ENCODE measurements at regions not wholly inside any gene's neighbourhood (a gene's known extent, or its start where the extent isn't known, plus 50 kb on each side); places are given as distances from the start of the nearest gene placed in this dataset.
A peak's percentile ranks its signal among the peaks of the same experiment; 100 is the strongest.
"Not testable (repeated sequence)": the region's sequence is repeated elsewhere in the genome, so short reads cannot be mapped to it uniquely, and the experiment has no call there.

DNA sequence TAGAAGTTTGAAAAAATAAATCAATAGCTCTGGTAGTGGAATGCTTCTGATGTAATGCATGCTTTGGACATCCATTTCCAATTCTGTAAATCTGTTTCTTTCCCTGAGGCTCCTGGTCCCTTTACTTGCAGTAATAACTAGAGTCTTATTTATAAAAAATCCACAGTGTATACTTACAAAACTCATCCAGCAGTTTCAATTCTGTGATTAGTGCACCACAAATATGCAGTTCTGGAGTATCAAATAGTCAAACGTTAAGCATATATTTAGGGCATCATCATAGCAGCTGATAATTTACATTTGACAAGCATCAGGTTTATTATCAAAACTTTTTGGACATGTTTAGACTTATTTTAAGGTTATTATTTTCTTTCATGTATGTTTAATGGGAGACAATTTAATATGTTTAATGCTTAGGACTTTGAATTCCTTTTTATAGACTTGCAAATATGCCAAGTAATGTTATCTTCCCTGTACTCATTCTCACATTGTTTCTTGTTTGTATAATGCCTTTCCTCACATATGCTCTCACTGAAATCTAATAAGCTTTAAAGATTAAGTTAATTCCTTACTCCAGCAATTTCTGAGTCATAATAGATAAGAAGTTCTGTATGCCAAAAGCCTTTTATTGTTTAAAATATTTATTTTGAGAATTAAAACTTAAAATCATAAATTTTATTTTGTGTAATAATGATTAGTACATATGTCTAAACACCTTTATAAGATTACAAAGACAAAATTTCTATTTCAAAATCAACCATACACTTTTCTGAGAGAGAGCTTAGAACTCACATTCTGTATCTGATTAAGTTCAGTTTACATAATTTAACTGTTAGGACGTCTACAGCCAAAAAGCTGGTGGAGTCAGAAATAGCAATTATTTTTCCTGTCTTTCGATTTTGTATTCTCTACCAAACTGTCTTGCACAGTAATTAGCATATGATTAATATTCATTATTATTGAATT, 341.5 kb upstream of the TMEFF2 start:
- no peak for FAIRE-seq
- no peak for DNase-seq (ENCODE audit: low spot score in 2 of 2)

DNA sequence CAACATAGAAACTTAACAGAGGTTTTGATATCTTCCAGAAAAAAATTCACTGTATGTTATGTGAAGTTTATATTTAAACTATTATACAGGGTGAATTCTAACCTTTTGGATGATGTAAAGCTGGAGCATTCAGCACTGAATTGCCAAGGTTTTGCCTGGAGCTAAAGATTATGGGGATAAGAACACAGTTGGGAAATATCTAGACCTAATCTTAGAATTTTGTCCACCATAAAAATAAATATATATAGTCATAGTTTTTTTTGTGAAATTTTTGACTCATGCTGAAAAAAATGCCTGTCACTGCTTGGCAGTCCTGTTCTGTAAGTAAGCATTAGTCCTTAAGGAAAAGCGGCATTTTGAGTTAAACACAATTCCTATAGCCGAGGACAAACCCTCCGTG, 339.3 kb upstream of the TMEFF2 start:
- DNase-seq (ENCODE audit: low spot score in 2 of 2) (no peak), FAIRE-seq (no peak)

DNA sequence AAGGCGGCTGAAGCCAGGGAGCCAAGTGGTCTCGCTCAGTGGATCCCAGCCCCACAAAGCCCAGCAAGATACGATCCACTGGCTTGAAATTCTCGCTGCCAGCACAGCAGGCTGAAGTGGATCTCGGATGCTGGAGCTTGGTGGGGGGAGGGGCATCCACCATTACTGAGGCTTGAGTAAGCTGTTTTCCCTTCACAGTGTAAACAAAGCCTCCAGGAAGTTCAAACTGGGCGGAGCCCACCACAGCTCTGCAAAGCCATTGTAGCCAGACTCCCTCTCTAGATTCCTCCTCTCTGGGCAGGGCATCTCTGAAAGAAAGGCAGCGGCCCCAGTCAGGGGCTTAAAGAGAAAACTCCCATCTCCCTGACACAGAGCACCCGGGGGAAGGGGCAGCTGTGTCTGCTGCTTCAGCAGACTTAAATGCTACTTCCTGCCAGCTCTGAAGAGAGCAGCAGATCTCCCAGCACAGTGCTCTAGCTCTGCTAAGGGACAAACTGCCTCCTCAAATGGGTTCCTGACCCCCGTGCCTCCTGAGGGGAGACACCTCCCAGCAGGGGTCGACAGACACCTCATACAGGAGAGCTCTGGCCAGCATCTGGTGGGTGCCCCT, 330.0 kb upstream of the TMEFF2 start:
- not testable (repeated sequence) for FAIRE-seq; DNase-seq (ENCODE audit: low spot score in 2 of 2)

DNA sequence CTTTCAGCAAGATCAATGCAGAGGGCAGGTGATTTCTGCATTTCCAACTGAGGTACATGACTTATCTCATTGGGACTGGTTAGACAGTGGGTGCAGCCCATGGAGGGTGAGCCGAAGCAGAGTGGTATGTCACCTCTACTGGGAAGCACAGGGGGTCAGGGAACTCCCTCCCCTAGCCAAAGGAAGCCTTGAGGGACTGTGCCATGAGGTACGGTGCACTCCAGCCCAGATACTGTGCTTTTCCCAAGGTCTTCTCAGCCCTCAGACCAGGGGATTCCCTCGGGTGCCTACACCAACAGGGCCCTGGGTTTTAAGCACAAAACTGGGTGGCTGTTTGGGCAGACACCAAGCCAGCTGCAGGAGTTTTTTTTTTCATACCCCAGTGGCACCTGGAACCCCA, 329.5 kb upstream of the TMEFF2 start:
- FAIRE-seq; DNase-seq (ENCODE audit: low spot score in 2 of 2): not testable (repeated sequence)

DNA sequence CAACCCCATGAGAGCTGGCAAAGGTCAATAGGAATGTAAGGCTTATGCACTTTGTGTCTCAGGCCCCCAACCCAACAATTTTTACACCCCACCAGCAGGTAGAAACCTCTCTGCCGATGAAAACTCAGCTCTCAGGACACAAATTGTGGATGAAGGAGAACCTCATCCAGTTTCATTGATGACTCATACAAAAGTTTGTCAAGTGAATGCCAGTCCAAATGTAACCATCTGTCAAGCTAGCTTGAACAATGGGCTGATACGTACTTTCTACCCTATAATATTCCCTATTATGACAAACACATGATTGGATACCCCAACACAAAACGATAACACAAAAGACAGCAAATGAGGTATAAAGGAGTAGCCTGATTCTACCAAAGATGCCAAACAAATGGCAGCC, 321.2 kb upstream of the TMEFF2 start:
- DNase-seq (ENCODE audit: low spot score in 2 of 2) (no peak), FAIRE-seq (no peak)

DNA sequence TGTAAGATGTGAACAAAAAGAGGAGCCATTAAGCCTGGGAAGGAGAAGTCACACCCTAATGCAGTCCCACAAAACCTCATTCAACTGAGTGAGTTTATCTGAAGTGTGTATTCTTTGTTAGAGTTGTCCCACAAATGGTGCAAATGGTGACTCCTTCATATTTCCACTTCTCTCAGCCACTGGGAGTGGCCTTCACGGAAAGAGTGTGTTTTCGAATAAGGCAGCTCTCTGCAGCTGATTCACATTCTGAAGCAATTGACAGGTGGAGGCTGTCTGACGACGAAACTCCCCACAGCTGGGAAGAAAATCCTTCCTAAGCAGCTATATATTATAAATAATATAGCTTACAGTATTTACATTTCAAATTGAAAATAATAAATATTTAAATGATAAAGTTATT, 318.8 kb upstream of the TMEFF2 start:
- DNase-seq (ENCODE audit: low spot score in 2 of 2) (no peak), FAIRE-seq (no peak)

DNA sequence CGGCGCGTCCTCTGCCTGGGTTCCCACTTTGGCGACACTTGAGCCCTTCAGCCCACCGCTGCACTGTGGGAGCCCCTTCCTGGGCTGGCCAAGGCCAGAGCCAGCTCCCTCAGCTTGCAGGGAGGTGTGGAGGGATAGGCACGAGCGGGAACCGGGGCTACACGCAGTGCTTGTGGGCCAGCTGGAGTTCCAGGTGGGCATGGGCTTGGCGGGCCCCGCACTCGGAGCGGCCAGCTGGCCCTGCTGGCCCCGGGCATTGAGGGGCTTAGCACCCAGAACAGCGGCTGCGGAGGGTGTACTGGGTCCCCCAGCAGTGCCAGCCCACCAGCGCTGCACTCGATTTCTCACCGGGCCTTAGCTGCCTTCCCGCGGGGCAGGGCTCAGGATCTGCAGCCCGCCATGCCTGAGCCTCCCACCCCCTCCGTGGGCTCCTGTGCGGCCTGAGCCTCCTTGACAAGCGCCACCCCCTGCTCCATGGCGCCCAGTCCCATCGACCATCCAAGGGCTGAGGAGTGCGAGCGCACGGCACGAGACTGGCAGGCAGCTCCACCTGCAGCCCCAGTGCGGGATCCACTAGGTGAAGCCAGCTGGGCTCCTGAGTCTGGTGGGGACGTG, 313.2 kb upstream of the TMEFF2 start:
- FAIRE-seq; DNase-seq (ENCODE audit: low spot score in 2 of 2): not testable (repeated sequence)

DNA sequence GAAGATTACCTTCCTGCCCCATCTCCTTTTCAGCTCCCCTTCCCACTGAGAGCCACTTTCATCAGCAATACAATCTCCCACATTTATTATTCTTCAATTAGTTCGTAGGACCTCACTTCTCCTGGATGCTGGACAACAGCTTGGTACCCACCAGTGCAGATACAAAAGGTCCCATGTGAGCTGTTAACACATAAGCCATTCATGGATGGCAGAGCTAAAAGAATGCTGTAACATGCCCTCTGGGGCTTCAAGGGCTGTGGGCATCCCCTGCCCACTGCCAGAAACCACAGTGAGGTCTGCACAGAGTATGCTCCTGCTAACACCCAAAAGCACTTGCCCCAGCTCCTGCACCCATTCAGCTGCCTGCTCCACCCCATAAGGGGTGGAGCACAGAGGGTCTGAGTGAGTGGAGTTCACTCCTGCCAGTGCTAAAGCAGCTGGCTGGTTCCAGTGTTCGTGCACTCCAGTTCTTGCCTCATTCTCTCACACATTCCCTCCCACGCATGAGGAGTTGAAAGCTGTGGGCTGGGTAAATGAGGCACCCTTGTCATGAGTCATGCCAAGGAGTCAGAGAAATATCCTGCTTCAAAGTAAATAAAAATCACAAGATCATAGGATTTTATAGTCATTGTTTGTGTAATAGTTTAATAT, 305.9 kb upstream of the TMEFF2 start:
- FAIRE-seq (no peak), DNase-seq (ENCODE audit: low spot score in 2 of 2) (peak in 1 of 2 donors; percentile 2)

DNA sequence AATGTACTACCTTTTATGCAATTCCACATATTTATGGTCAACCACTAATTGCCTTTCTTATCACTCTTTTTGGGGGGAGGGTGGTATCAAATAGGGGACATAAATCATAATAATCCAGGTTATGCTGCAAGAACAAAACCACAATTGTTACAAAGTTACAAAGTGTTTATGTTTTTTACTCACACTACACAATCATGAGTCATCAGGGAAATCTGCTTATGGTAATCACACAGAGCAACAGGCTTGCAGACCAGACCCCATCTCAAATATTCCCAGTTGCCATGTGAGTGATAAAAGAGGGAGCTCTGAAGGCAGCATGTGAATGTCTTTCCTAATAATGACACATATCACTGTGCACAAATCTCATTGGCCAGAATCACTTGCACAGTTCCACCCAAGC, 304.7 kb upstream of the TMEFF2 start:
- no peak for DNase-seq (ENCODE audit: low spot score in 2 of 2)
- no peak for FAIRE-seq

DNA sequence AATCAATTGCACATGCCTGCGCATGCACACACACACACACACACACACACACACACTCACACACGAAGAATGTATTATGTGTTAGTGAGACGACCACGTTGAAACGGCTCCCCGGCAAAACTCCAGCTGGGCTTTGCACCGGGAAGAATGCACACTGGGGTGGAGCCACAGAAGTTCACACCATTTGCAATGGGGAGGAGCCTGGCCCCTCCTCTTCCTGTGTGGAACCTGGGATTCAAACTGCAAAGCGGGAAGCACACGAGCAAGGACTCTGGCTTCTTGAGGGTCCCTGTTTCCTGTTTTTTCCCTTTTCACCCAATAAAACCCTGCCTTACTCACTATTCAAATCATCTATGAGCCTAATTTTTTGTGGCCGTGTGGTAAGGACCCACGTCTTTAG, 304.0 kb upstream of the TMEFF2 start:
- DNase-seq (ENCODE audit: low spot score in 2 of 2) (no peak), FAIRE-seq (no peak)

DNA sequence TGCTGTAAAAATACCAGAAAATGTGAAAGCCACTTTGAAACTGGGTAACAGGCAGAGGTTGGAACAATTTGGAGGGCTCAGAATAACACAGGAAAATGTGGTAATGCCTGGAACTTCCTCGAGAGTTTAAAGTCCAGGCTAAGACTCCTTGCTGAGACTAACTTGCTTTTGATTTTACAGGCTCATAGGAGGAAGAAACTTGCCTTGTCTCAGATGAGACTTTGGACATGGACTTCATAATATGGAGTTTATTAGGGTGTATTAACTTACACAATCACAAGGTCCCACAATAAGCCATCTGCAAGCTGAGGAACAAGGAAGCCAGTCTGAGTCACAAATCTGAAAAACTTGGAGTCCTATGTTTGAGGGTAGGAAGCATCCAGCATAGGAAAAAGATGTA, 293.4 kb upstream of the TMEFF2 start:
- not testable (repeated sequence) for DNase-seq (ENCODE audit: low spot score in 2 of 2); FAIRE-seq

DNA sequence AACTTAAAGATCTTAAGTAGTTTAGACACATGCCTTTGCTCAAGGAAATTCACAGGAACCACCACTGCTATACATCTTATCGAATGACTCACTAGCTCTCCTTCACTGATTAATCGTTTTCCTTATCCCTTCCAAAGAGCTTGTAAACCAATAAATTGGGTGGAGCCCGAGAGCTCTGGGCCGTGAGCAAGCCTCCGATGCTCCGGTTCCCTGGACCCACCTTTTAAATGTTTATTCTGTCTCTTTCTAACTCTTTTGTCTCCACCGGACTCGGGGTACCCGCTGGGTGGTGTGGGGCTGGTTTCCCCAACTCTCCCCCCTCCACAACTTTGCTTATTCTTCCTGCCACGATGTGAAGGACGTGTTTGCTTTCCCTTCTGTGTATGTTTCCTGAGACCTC, 292.9 kb upstream of the TMEFF2 start:
- FAIRE-seq: no peak
- DNase-seq (ENCODE audit: low spot score in 2 of 2): no peak

DNA sequence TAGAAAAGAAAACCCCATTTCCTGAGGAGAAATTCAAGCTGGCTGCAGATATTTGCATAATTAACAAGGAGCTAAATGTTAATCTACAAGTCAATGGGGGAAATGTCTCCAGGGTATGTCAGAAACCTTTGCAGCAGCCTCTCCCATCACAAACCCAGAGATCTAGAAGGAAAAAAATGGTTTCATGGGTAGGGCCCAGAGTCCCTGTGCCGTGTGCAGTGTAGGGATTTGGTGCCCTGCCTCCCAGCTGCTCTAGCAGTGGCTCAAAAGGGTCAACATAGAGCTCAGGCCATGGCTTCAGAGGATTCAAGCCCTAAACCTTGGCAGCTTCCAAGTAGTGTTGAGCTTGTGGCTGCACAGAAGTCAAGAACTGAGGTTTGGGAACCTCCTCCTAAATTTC, 290.2 kb upstream of the TMEFF2 start:
- DNase-seq (ENCODE audit: low spot score in 2 of 2) (no peak), FAIRE-seq (no peak)

DNA sequence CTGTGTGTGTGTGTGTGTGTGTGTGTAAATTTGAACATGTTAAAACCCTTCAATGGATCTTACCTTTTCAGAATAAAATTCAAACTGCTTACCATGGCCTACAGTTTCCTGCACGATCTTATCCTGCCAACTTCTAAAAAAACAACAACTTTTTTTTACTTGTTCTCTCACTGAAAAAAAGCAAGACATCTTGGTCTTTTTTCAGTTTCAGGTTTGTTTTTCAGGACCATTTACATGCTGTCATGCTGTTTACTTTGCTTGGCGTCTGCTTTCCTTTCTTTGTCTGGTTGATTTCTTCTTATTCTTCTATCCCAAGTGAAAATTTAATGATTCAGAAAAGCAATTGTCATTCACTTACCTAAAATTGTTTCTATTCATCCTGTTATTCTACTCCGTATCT, 286.3 kb upstream of the TMEFF2 start:
- DNase-seq (ENCODE audit: low spot score in 2 of 2) (no peak), FAIRE-seq (no peak)

DNA sequence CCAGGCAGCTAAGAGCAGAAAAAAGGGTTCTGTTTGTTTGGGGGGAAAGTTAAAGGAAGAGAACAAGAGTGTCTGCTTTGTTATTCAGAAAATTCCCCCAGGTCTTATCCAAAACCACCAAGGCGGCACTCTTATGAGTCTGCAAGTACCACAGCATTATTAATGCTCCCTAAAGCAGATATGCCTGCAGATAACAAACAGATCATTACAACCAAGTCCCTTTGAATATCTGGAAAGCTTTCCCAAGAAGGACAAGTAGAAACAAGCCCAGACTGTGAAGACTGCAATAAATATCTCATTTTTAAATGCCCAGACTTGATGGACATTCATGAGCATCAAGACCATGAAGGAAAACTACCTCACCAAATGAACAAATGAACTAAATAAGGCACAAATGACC, 278.6 kb upstream of the TMEFF2 start:
- no peak for DNase-seq (ENCODE audit: low spot score in 2 of 2)
- FAIRE-seq: no peak

DNA sequence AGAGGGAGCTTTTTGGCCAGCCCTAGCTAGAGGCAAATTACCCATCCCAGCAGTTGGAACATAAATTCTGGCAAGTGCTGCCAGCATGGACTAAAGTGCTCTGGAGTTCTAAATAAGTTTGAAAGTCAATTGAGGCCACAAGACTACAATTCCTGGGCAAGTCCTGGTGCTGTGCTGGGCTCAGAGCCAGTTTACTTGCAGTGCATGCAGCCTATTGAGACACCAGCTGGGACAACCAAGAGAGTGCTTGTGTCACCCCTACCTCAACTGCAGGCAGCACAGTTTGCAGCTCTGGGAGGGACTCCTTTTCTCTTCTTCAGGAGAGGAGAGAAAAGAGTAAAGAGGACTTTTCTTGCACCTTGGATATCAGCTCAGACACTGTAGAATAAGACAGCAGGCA, 277.2 kb upstream of the TMEFF2 start:
- no peak for DNase-seq (ENCODE audit: low spot score in 2 of 2)
- FAIRE-seq: no peak

DNA sequence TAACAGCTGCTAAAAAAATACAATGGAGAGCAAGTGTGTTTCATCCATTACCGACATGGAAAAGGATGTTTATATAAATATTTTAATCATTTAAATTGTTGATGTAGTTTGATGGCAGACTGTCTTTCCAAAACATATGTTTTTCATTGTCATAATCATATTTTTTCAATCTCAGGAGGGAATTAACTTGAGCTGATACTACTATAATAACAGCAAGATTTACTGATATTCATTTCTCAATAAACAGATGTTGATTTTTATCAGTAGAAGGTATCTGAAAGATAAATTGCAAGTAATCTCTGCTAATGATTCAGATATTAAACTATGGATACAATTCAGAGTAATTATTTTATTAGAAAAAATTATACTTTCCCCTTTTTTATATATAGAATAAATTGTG, 274.9 kb upstream of the TMEFF2 start:
- FAIRE-seq (peak; percentile 36), DNase-seq (ENCODE audit: low spot score in 2 of 2) (no peak)

DNA sequence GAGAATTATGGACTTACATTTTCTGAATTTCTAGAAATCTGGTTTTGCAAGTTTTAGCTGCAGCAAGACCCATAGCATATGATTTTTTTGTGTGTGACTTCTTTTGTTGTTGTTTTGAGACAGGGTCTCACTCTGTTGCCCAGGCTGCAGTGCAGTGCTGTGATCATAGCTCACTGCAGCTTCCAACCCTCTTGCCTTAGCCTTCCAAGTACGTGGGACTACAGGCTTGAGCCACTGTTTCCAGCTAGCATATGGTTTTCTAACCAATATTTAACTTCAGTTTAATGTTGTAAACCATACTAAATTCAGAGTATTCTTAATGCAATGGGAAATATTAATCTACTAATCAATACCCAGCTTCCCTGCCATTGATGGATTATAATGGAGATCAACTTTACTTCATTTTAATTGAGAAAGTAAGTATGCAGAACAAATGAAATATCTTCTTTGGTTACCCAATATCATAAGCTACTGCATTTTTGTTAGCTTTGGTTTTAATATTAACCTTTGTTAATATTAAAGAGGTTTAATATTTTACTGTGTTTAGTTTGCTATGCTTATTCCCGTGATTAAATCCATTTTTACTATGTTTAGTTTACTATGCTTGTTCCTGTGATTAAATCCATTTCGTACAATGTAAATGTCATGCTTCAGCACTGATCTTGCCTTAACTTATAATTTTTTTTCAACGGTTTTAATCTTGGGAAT, 273.4 kb upstream of the TMEFF2 start:
- FAIRE-seq: no peak

DNA sequence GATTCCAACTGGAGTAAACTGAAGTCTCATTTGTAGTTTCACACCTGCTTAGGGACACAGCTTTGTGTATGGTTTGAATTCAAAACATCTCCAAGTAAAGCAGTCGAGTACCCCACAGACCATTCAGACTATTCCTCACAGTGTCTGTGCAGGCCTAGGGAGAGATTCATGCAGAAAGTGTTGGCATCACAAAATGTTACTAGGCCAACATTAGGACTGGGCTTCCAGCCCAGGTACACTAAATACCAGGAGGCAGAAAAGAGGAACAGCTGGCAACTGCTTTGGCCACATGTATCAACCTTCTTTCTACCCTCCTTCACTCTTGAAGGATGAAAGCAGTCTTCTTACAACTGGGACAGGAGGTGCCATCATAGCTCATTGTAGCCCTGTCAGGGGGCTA, 270.4 kb upstream of the TMEFF2 start:
- DNase-seq (ENCODE audit: low spot score in 2 of 2): no peak
- no peak for FAIRE-seq

More for the DNA sequence above, 273.4 kb upstream of the TMEFF2 start:
- DNase-seq (ENCODE audit: low spot score in 2 of 2): no peak

DNA sequence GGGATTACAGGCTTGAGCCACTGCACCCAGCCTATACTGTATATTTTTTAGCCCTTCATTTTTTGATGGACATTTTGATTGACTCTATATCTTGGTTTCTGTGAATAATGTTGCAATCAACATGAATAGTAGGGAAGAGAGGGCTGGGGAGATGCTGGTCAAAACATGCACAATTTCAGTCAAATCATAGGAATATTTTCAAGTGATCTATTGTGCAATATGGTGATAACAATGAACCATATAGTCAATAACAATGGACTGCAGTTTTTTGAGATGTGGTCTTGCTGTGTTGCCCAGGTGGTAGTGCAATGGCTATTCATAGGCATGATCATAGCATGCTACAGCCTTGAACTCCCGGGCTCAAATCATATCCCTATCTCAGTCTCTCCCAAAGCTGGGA, 264.7 kb upstream of the TMEFF2 start:
- DNase-seq (ENCODE audit: low spot score in 2 of 2) (no peak), FAIRE-seq (no peak)
